HG03064 (cell line): ENCODE measurements at regions not wholly inside any gene's neighbourhood (a gene's known extent, or its start where the extent isn't known, plus 50 kb on each side); places are given as distances from the start of the nearest gene placed in this dataset.
A peak's percentile ranks its signal among the peaks of the same experiment; 100 is the strongest.
"Not testable (repeated sequence)": the region's sequence is repeated elsewhere in the genome, so short reads cannot be mapped to it uniquely, and the experiment has no call there.

ENCODE experiments used
- ATAC-seq: cut with Tn5 transposase; IDR thresholded peaks from one replicate; pipeline ENCODE4 v1.9.1; 2021; ENCODE audit warnings: low read depth; ENCODE audit not compliant: unreplicated experiment

GRCh38 chr17:20681746-20682722 lies 102.5 kb downstream of the CDRT15L2 start:
- ATAC-seq, result not testable (repeated sequence)

GRCh38 chr17:20683651-20684229 lies 104.2 kb downstream of the CDRT15L2 start:
- not testable (repeated sequence) for ATAC-seq

GRCh38 chr17:20684975-20685374 lies 105.5 kb downstream of the CDRT15L2 start:
- ATAC-seq, result not testable (repeated sequence)

- ATAC-seq, result not testable (repeated sequence)
These were observed 108.1 kb downstream of the CDRT15L2 start for GRCh38 chr17:20687584-20687983.

- ATAC-seq, result not testable (repeated sequence)
These were observed 109.7 kb downstream of the CDRT15L2 start for GRCh38 chr17:20689170-20689749.

GRCh38 chr17:20692706-20693105 lies 113.2 kb downstream of the CDRT15L2 start:
- ATAC-seq, result not testable (repeated sequence)

GRCh38 chr17:20695871-20696270 lies 116.3 kb downstream of the CDRT15L2 start:
- not testable (repeated sequence) for ATAC-seq

GRCh38 chr17:20698463-20699206 lies 119.1 kb downstream of the CDRT15L2 start:
- peak; percentile 89 for ATAC-seq

GRCh38 chr17:20700528-20700927 lies 121.0 kb downstream of the CDRT15L2 start:
- not testable (repeated sequence) for ATAC-seq

GRCh38 chr17:20701366-20701765 lies 121.8 kb downstream of the CDRT15L2 start:
- not testable (repeated sequence) for ATAC-seq

GRCh38 chr17:20702692-20703091 lies 123.2 kb downstream of the CDRT15L2 start:
- no peak for ATAC-seq

GRCh38 chr17:20703781-20704180 lies 124.3 kb downstream of the CDRT15L2 start:
- no peak for ATAC-seq

GRCh38 chr17:20705186-20705585 lies 125.7 kb downstream of the CDRT15L2 start:
- ATAC-seq, result not testable (repeated sequence)

GRCh38 chr17:20706751-20707373 lies 127.3 kb downstream of the CDRT15L2 start:
- no peak for ATAC-seq

- not testable (repeated sequence) for ATAC-seq
These were observed 129.3 kb downstream of the CDRT15L2 start for GRCh38 chr17:20708821-20709220.

- not testable (repeated sequence) for ATAC-seq
These were observed 137.0 kb downstream of the CDRT15L2 start for GRCh38 chr17:20716481-20716880.

- no peak for ATAC-seq
These were observed 141.6 kb downstream of the CDRT15L2 start for GRCh38 chr17:20721171-20721570.

GRCh38 chr17:20724391-20724790 lies 144.9 kb downstream of the CDRT15L2 start:
- not testable (repeated sequence) for ATAC-seq

- not testable (repeated sequence) for ATAC-seq
These were observed 147.7 kb downstream of the CDRT15L2 start for GRCh38 chr17:20727201-20727600.

GRCh38 chr17:20728181-20728580 lies 148.7 kb downstream of the CDRT15L2 start:
- no peak for ATAC-seq
